ENCODE measurements at regions not wholly inside any gene's neighbourhood (a gene's known extent, or its start where the extent isn't known, plus 50 kb on each side); places are given as distances from the start of the nearest gene placed in this dataset.

- TF ChIP-seq TCF12 (IDR thresholded peaks at IDR 0.05; ENCODE audit: low read depth) = 0 out of 2 replicates have a peak, but pooled peaks have one; percentile 29
- TF ChIP-seq RAD21 (IDR thresholded peaks at IDR 0.05; ENCODE audit: low read depth) = no peak
- TF ChIP-seq EP300 (IDR thresholded peaks at IDR 0.05; ENCODE audit: borderline replicate concordance) = no peak
- TF ChIP-seq TAF1 (IDR thresholded peaks at IDR 0.05; ENCODE audit: low read depth) = no peak
- TF ChIP-seq FOXM1 (IDR thresholded peaks at IDR 0.05; ENCODE audit: borderline replicate concordance, low read depth) = no peak
These were observed 654.6 kb downstream of the MECOM start for GRCh38 chr3:169008776-169009358.
